SW480 (cell line): ENCODE measurements at regions not wholly inside any gene's neighbourhood (a gene's known extent, or its start where the extent isn't known, plus 50 kb on each side); places are given as distances from the start of the nearest gene placed in this dataset.

Source experiments
- DNase-seq: peaks from one replicate; pipeline ENCODE4 v3.0.0-alpha.2; 2016; ENCODE audit warnings: low spot score

DNA sequence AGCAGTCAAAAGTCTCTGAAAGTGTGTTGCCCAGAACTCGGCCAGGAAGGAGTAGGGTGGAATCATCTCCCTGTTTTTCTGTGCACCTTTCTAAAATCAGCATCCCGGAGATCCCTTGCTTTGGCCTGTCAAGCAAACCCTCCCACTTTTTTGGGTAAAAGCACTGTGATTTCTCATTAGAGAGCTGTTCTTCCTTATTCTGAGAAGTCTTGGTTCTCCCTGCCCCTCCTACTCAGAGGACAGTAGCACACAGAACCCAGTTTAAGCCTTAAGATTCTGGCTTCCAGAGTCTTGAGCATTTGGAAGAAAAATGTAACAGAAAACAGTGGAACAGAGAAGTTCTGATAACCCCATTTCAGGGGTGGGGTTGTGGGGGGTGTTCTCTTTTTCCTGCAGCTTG is 52.6 kb upstream of the KATNAL1 start:
- no peak for DNase-seq

DNA sequence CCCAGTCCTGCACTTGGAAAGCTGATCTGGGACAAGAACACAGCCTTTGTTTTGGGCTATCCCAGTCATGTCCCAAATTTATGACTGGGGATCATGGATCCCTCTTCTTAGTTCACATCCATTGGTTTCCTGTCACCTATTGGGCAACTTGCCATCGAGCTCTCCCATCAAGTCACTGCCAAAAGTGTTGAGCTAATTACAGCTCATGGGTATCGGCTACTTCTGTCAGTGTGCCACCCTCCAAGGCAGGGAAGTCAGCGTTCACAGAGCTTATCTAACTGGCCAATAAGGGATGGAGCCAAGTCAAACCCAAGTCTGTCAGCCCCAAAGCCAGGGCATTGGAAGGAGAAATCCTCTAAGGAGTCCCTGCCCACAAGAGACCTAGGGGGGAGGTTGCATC is 53.2 kb upstream of the KATNAL1 start:
- no peak for DNase-seq

DNA sequence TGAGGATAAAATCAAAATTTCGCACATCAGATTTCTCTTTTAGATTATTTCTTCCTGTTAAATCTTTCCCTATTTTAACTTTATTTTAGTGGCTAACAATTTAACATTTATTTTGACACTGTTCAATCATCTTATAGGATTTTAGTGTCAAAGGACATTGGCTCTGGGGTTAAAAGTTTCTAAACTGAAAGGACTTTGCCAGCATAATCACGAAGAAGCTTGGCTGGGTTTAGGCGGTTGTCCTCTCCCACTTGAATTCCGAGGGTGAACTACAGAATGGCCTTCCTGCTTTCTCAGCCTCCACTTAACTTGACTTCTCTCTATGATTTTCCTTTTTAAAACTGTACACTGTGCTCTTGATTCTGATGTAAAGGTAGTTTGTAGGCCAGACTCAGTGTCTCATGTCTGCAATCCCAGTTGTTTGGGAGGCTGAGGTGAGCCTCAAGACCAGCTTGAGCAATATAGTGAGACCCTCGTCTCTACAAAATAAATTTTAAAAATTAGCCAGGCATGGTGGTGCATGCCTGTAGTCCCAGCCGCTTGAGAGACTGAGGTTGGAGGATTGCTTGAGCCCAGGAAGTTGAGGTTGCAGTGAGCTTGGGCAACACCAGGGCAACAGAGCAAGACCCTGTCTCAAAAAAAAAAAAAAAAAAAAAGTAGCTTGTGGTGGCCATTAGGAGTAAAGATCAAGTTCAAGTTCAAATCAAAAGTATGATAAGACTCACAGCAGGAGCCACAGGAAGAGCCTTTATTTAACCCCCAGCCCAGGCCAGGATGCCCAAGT is 54.8 kb upstream of the KATNAL1 start:
- DNase-seq, result no peak

DNA sequence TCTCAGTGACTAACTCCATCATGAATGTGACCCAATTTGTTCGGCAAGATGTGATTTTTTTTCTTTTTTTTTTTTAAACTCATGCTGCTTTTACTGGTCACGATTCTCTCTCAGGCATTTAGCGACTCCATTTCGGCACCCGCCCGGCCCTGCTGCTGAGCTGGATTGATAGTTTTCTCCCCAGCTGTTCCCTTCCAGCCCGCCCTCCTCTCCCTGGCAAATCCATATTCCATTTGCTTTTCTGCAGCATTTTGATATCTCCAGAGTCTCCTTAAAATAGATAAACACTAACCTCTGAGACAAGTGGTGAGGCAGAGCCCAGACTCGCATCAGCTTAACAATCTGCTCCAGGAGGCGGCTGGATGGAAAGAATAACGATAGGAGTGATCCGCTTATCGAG is 55.5 kb upstream of the KATNAL1 start:
- DNase-seq, result no peak

DNA sequence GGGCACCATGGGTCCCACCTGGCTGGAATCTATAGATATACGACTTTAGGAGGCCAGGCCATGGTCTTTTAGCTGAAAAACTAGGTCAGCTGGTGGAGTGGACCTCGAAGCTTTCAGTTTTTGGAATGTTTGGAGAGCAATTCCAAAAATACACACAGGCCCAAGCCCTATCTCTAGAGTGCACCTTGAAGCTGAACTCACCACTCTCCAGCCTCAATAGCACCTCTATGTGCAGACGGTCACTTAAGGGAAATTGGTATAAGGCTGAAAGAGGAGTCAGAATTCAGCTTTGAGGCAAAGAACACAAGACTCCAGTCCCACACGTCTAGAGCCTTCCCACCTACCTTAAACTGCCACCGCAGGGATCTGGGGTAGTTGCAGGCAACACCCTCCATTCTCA is 56.4 kb upstream of the KATNAL1 start:
- DNase-seq, result no peak

DNA sequence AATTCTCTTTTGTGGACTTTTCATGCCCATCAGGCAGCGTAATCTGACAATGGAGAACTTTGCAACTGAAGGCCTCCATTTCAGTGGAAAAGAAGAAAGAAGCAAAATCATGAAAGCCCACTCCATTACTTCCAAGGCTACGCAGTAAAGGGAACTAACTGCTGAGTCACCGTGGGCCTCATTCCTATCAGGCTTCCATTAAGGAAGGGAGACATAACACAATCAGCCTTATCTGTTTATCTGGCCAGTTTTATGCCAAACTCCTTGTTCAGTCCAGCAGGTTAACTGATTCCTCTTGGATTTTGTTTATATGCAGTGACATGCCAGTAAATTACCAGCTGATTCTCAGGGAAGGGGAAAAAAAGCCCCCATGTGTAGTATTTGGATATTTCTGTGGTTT is 56.8 kb upstream of the KATNAL1 start:
- DNase-seq, result no peak

DNA sequence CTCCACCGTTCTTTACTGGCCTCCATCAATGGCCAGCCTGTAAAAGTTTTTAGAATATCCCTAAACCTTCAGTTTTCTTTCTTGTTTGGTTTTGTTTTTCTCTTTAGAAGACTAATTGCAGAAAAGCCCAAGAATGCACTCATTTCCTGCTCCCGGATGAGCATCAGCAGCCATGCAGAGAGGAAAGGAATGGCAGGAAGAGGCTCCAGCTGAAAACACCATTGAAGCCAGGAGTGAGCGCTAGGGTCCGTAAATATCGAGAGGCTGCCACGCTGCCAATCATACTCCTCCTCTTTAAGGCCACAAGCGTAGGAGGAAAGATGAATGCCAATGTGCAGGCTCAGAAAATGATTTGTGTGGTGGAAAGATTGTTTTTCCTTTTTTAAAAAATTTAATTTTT is 57.4 kb upstream of the UBE2L5 start:
- DNase-seq, result no peak

DNA sequence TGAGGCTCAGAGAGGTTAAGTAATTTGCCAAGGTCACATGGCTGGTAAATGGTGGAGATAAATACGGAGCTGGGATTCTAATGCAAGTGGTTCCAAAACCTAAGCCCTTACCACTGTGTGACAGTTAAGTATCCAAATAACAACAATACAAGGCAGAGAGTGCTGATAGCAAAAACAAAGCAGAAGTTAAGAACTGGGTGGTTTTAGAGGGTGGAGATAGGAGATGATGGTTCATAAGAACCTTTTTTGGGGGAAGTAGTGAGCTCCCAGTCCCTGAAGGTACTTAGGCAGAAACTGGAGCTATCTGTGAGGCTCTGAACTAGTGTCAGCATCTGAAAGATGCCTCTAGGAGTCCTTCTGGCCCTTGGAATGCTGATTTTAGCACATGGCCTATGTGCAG is 56.2 kb upstream of the UBE2L5 start:
- no peak for DNase-seq

DNA sequence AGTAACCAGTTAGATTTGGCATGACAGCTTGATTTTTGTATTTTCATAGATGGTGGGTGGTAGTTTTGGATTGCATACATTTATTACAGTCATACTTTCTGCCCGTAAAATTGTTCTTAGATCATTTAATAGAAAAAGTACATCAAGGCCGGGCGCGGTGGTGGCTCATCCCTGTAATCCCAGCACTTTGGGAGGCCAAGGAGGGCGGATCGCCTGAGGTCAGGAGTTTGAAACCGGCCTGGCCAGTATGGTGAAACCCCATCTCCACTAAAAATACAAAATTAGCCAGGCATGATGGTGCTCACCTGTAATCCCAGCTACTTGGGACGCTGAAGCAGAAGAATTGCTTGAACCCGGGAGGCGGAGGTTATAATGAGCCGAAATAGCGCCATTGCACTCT is 55.0 kb upstream of the UBE2L5 start:
- no peak for DNase-seq

DNA sequence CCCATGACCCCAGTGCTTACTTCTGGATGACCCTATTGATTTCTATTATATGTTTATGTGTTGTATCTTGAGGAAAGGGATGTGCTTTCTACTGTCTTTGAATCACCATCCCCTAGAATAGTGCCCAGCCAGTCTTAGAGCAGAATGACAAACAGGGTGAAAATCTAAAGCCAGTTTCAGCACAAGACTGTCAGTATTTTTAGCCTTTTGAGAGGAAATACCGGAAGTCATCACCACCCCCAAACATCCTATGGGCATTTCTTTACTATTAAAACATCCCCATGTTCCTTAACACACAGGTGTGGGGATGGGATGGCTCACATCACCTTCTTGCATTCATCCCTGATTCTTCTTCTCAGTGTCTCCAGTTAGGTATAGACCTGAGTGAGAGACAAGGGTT is 52.1 kb upstream of the UBE2L5 start:
- DNase-seq, result no peak

DNA sequence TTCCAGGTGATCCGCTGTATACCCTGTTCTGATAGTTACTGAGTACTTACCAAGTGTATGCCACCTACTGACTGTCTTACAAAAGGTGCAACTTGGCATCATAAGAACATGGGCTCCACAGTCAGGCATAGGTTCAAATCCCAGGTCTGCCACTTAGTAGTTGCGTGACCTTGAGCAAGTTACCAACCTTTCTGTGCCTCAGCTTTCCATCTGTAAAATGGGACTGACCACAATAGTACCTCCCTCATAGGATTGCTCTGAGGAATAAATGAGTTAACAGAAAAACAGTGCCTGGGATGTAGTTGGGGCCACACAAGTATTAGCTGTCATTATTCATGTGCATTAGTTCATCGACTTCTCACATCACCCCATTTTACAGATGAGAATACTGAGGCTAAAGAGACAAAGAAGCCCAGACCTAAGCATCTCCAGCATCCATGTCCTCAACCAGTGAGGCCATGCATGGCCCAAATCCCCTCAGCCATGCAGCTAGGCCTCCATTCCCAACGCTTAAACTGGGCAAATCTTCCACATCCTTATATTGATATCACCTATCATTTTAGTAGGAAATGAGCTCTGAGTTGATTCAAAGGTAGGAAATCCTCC is 51.3 kb upstream of the UBE2L5 start:
- DNase-seq, result no peak

DNA sequence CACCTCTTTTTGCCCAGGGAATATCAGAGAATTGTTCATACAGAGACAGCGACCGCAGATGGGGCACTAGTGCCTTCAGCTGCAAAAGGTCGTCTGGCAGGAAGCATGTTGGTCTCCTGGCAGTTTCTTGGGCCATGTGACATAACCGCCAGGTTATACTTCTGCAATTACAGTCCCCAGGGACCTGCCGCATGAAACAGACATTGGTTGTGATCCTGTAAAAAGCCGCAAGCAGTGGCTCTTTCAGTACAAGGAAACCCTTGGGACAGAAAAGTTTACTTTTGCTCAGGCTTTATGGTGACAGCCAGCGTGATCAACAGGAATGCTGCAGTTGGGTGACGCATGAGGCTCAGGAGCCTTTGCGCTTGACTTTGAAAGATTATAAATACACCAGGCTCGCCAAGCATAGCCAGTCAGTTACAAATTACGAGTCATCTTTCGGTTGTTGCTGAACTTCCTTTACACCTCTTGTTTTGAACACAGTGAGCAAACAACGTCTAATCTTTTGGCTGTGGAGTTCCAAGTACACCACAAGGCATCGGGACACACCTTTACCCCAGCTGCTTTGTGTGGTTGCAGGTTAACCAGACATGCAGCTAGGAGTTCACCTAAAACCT is 50.5 kb upstream of the UBE2L5 start:
- peak; percentile 41 for DNase-seq
